ENCODE measurements at regions not wholly inside any gene's neighbourhood (a gene's known extent, or its start where the extent isn't known, plus 50 kb on each side); places are given as distances from the start of the nearest gene placed in this dataset.
A peak's percentile ranks its signal among the peaks of the same experiment; 100 is the strongest.

DNA sequence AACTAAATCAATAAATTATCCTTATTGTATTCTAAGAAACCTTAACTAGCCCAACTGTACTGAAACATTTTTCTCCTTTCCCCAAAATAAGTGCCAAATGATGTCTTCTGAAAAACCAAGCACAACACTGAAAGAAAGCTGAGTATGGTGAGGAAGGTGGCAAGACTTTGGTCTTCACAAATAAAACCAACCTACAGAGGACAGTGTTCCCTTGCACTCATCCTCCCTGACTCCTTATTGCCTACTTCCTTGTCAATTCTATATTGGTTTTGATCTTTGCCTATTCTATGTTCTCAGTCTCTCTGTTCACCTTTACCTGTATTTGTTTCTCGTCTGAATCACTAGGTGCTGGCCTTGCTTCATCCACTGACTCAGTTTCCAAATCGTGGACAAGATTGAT is 490.1 kb upstream of the ZNF385D start:
- no peaks in the 10 kb centered on the region for H3K36me3 ChIP-seq (ENCODE audit: low read depth, low read length)
- intact Hi-C loops (cut with micrococcal nuclease) = no loop called here
- H3K9ac ChIP-seq (ENCODE audit: low read length) = no peak overlapping the region
- CTCF ChIA-PET = no interaction called here
- H3F3A ChIP-seq (ENCODE audit: low read length, unreplicated experiment) = no peaks in the 10 kb centered on the region
- H3K27ac ChIP-seq (ENCODE audit: low read length) = no peak overlapping the region
- no peak overlapping the region for H3K4me2 ChIP-seq (ENCODE audit: low read length)
- no peaks in the 10 kb centered on the region for H3K79me2 ChIP-seq (ENCODE audit: low read length)
- no peaks in the 10 kb centered on the region for H4K20me1 ChIP-seq (ENCODE audit: low read length)
- ATAC-seq (no peak), DNase-seq (no peak)
- TF ChIP-seq, protein P1, sequence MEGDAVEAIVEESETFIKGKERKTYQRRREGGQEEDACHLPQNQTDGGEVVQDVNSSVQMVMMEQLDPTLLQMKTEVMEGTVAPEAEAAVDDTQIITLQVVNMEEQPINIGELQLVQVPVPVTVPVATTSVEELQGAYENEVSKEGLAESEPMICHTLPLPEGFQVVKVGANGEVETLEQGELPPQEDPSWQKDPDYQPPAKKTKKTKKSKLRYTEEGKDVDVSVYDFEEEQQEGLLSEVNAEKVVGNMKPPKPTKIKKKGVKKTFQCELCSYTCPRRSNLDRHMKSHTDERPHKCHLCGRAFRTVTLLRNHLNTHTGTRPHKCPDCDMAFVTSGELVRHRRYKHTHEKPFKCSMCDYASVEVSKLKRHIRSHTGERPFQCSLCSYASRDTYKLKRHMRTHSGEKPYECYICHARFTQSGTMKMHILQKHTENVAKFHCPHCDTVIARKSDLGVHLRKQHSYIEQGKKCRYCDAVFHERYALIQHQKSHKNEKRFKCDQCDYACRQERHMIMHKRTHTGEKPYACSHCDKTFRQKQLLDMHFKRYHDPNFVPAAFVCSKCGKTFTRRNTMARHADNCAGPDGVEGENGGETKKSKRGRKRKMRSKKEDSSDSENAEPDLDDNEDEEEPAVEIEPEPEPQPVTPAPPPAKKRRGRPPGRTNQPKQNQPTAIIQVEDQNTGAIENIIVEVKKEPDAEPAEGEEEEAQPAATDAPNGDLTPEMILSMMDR (conservative IDR thresholded peaks at IDR 0.05; ENCODE audit: low read depth, low read length) = peak; percentile 28; the same call in 1 of the 2 replicates
- TF ChIP-seq EZH2phosphoT487 (IDR thresholded peaks at IDR 0.05; ENCODE audit: borderline replicate concordance, low read length) (no peak), EZH2 (IDR thresholded peaks at IDR 0.05; ENCODE audit: low read length, unreplicated experiment) (no peak)
- no peak overlapping the region for H3K4me3 ChIP-seq (ENCODE audit: low read length)
- no peaks in the 10 kb centered on the region for H3K9me3 ChIP-seq (ENCODE audit: low read length)
- BruUV-seq (replicated peaks) = no TSS peak
- POLR2A ChIA-PET (ENCODE audit: unreplicated experiment) = no interaction called here
- peaks cover 25% of the 10 kb centered on the region for H3K4me1 ChIP-seq (ENCODE audit: insufficient read depth, low read length)
- no peaks in the 10 kb centered on the region for H3K9me2 ChIP-seq (replicated peaks; ENCODE audit: low read length)
- no peaks in the 10 kb centered on the region for H3K27me3 ChIP-seq (ENCODE audit: low read length)
- no peak overlapping the region for H2AFZ ChIP-seq (ENCODE audit: low read length)

DNA sequence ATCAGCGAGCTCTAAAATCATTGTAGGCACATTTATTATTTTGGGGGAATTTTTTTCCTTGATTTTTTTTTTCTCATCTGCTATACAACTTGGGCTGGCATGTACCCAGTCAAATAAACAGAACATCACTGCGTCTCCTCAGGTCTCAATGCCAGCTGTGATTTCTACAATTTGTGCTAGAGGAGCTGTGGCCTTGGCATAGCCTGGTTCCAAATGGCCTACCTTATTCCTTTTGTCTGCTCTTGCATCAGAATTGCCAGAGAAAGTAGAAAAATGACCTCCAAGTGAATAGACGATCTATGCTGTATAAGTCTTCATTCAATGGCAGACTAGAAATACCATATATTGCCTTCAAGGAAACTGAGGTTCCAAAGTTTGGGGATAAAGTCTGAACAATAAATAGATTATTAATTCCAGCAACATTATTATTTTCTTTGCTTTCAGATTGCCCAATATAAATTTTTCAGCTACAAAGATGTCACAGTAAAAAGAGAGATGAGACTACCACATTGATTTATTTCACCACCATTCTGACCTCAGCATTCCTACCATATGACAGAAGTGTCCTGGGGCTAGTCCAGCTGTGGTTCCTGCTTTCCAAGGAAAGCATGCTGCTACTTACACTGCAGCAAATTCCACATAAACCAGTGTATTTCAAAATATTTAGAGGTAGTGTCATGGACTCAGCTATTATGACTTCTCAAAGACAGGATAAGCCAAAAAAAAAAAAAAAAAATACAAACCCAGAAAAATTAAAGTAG is 493.9 kb upstream of the ZNF385D start:
- H2AFZ ChIP-seq (ENCODE audit: low read length) = no peak overlapping the region
- H3K27ac ChIP-seq (ENCODE audit: low read length) = no peak overlapping the region
- H4K20me1 ChIP-seq (ENCODE audit: low read length) = no peaks in the 10 kb centered on the region
- H3K27me3 ChIP-seq (ENCODE audit: low read length) = no peaks in the 10 kb centered on the region
- peaks cover 18% of the 10 kb centered on the region for H3K4me1 ChIP-seq (ENCODE audit: insufficient read depth, low read length)
- no peaks in the 10 kb centered on the region for H3K9me3 ChIP-seq (ENCODE audit: low read length)
- TF ChIP-seq EZH2 (IDR thresholded peaks at IDR 0.05; ENCODE audit: low read length, unreplicated experiment) (no peak), EZH2phosphoT487 (IDR thresholded peaks at IDR 0.05; ENCODE audit: borderline replicate concordance, low read length) (no peak)
- TF ChIP-seq, protein P1 (conservative IDR thresholded peaks at IDR 0.05; ENCODE audit: low read depth, low read length) = no peak
- BruUV-seq (replicated peaks) = no TSS peak
- no peaks in the 10 kb centered on the region for H3K36me3 ChIP-seq (ENCODE audit: low read depth, low read length)
- peak; percentile 93 for DNase-seq
- intact Hi-C loops (cut with micrococcal nuclease) = loop anchor here (1.0 kb wide), 1 partner anchor 39 kb away; no protein-coding TSS in a partner anchor
- ATAC-seq = peak; percentile 96
- no peaks in the 10 kb centered on the region for H3F3A ChIP-seq (ENCODE audit: low read length, unreplicated experiment)
- no peaks in the 10 kb centered on the region for H3K9me2 ChIP-seq (replicated peaks; ENCODE audit: low read length)
- CTCF ChIA-PET = interaction anchor here (0.6 kb wide), 1 partner anchor 28 kb away, joined by 4 read pairs; no protein-coding TSS in a partner anchor
- no peaks in the 10 kb centered on the region for H3K79me2 ChIP-seq (ENCODE audit: low read length)
- H3K4me2 ChIP-seq (ENCODE audit: low read length) = peak overlapping the region; percentile 12
- H3K4me3 ChIP-seq (ENCODE audit: low read length) = no peak overlapping the region
- POLR2A ChIA-PET (ENCODE audit: unreplicated experiment) = interaction anchor here (0.6 to 0.7 kb wide), 3 partner anchors 18 to 723 kb away, joined by 6 to 16 read pairs (median 15); no protein-coding TSS in a partner anchor
- no peak overlapping the region for H3K9ac ChIP-seq (ENCODE audit: low read length)
